ENCODE measurements at regions not wholly inside any gene's neighbourhood (a gene's known extent, or its start where the extent isn't known, plus 50 kb on each side); places are given as distances from the start of the nearest gene placed in this dataset.

GRCh38 chr12:91845365-91845764 lies 300.3 kb downstream of the BTG1 start:
- TF ChIP-seq CTCF (IDR thresholded peaks at IDR 0.05) (no peak), POLR2A (IDR thresholded peaks at IDR 0.05) (no peak)
